Pulmonary artery endothelial cell (primary cell): ENCODE measurements at regions not wholly inside any gene's neighbourhood (a gene's known extent, or its start where the extent isn't known, plus 50 kb on each side); places are given as distances from the start of the nearest gene placed in this dataset.

Experiments used
- DNase-seq: peaks from one replicate; pipeline ENCODE4 v3.0.0-alpha.2; 2011; ENCODE audit warnings: low read depth, low spot score

- DNase-seq, result no peak
Observed at GRCh38 chr7:36006636-36007229, 146.3 kb upstream of the EEPD1 start.

GRCh38 chr7:36010656-36011587 is 142.1 kb upstream of the EEPD1 start:
- no peak for DNase-seq

- no peak for DNase-seq
Observed at GRCh38 chr7:36011588-36011965, 141.5 kb upstream of the EEPD1 start.

- no peak for DNase-seq
Observed at GRCh38 chr7:36013246-36014014, 139.6 kb upstream of the EEPD1 start.

GRCh38 chr7:36014961-36015360 is 138.1 kb upstream of the EEPD1 start:
- DNase-seq, result no peak

- no peak for DNase-seq
Observed at GRCh38 chr7:36015733-36016132, 137.3 kb upstream of the EEPD1 start.

- DNase-seq, result no peak
Observed at GRCh38 chr7:36016648-36017047, 136.4 kb upstream of the EEPD1 start.

GRCh38 chr7:36017111-36017510 is 135.9 kb upstream of the EEPD1 start:
- DNase-seq, result no peak

GRCh38 chr7:36018816-36019484 is 134.1 kb upstream of the EEPD1 start:
- DNase-seq, result no peak

- DNase-seq, result no peak
Observed at GRCh38 chr7:36019538-36019937, 133.5 kb upstream of the EEPD1 start.

- DNase-seq, result no peak
Observed at GRCh38 chr7:36019980-36020379, 133.1 kb upstream of the EEPD1 start.

- DNase-seq, result no peak
Observed at GRCh38 chr7:36021367-36021766, 131.7 kb upstream of the EEPD1 start.

GRCh38 chr7:36021917-36022550 is 131.0 kb upstream of the EEPD1 start:
- DNase-seq, result no peak

GRCh38 chr7:36023033-36023560 is 130.0 kb upstream of the EEPD1 start:
- no peak for DNase-seq

GRCh38 chr7:36025190-36025589 is 127.9 kb upstream of the EEPD1 start:
- DNase-seq, result no peak

GRCh38 chr7:36029311-36029710 is 123.7 kb upstream of the EEPD1 start:
- DNase-seq, result no peak

GRCh38 chr7:36029853-36030515 is 123.1 kb upstream of the EEPD1 start:
- no peak for DNase-seq

- DNase-seq, result no peak
Observed at GRCh38 chr7:36032361-36032818, 120.7 kb upstream of the EEPD1 start.

GRCh38 chr7:36034020-36034419 is 119.0 kb upstream of the EEPD1 start:
- no peak for DNase-seq

GRCh38 chr7:36035186-36035585 is 117.9 kb upstream of the EEPD1 start:
- no peak for DNase-seq
